Left lung (tissue), 4 donors: ENCODE measurements at regions not wholly inside any gene's neighbourhood (a gene's known extent, or its start where the extent isn't known, plus 50 kb on each side); places are given as distances from the start of the nearest gene placed in this dataset.

Source experiments
- ATAC-seq: fragments of 200-7000 bp; cut with Tn5 transposase; one replicate; pipeline ENCODE4 v1.9.1; 2020; ENCODE audit warnings: moderate library complexity
- DNase-seq, 4 donors: peaks; one replicate each; pipeline ENCODE4 v3.0.0-alpha.2; 2013 to 2020
- H3K27ac ChIP-seq, 2 donors: fragments of 200-600 bp; sonication (generic) in 1 of 2; one replicate each; pipeline versions ENCODE4 v1.5.0 to v1.8.0; 2020 to 2021
- H3K27me3 ChIP-seq, 2 donors: fragments of 200-600 bp; sonication (generic) in 1 of 2; one replicate each; pipeline versions ENCODE4 v1.5.0 to v1.8.0; 2020 to 2021
- H3K36me3 ChIP-seq, 2 donors: fragments of 200-600 bp; sonication (generic) in 1 of 2; one replicate each; pipeline versions ENCODE4 v1.5.0 to v1.8.0; 2020 to 2021
- H3K4me1 ChIP-seq, 2 donors: fragments of 200-600 bp; one replicate each; pipeline ENCODE4 v1.8.0; 2021
- H3K4me3 ChIP-seq, 2 donors: fragments of 200-600 bp; sonication (generic) in 1 of 2; one replicate each; pipeline versions ENCODE4 v1.5.0 to v1.8.0; 2020 to 2021; ENCODE audit warnings: mild to moderate bottlenecking in 1 of 2
- H3K9me3 ChIP-seq, 2 donors: fragments of 200-600 bp; sonication (generic) in 1 of 2; one replicate each; pipeline versions ENCODE4 v1.5.0 to v1.8.0; 2020 to 2021
- CTCF ChIP-seq, 2 donors: fragments of 200-600 bp; sonication (generic) in 1 of 2; IDR thresholded peaks; one replicate each; pipeline versions ENCODE4 v1.5.0 to v1.8.0; 2021; ENCODE audit warnings: antibody characterized with exemption in 2 of 2
- intact Hi-C, 2 donors: fragments of 100-400 bp; cut with DNase I; formaldehyde crosslinking; loops; one replicate each; pipeline versions ENCODE4 v1.11.2 to v1.14.2; 2022
- donor health status: DM: no; HTN: yes; CAD: no.
- donor health status: DM: no; HTN: no; CAD: no.

GRCh38 chr6:148616841-148617240, 130.0 kb upstream of the UST start:
- H3K4me1 ChIP-seq = no peaks in the 10 kb centered on the region

GRCh38 chr6:148617530-148617929, 129.3 kb upstream of the UST start:
- no peaks in the 10 kb centered on the region for H3K9me3 ChIP-seq
- DNase-seq = no peak

More at GRCh38 chr6:148616841-148617240, 130.0 kb upstream of the UST start:
- ATAC-seq (no peak), DNase-seq (peak in 1 of 4 donors; percentile 26)
- Histone ChIP-seq H3K4me3 (no peak overlapping the region), H3K27me3 (no peaks in the 10 kb centered on the region), H3K9me3 (no peaks in the 10 kb centered on the region), H3K27ac (no peak overlapping the region), H3K36me3 (no peaks in the 10 kb centered on the region)
- TF ChIP-seq CTCF (IDR thresholded peaks at IDR 0.05) = no peak
- intact Hi-C loops = no loop called here

GRCh38 chr6:148619891-148620290, 126.9 kb upstream of the UST start:
- no peak overlapping the region for H3K27ac ChIP-seq
- H3K4me1 ChIP-seq = no peaks in the 10 kb centered on the region
- H3K36me3 ChIP-seq = no peaks in the 10 kb centered on the region
- DNase-seq (no peak), ATAC-seq (no peak)
- H3K27me3 ChIP-seq = no peaks in the 10 kb centered on the region
- no peak for TF ChIP-seq CTCF (IDR thresholded peaks at IDR 0.05)
- intact Hi-C loops = no loop called here
- H3K4me3 ChIP-seq = no peak overlapping the region
- H3K9me3 ChIP-seq = no peaks in the 10 kb centered on the region

More at GRCh38 chr6:148617530-148617929, 129.3 kb upstream of the UST start:
- Histone ChIP-seq H3K4me3 (no peak overlapping the region), H3K36me3 (no peaks in the 10 kb centered on the region), H3K27me3 (no peaks in the 10 kb centered on the region), H3K27ac (no peak overlapping the region), H3K4me1 (no peaks in the 10 kb centered on the region)
- no peak for ATAC-seq
- intact Hi-C loops = no loop called here
- no peak for TF ChIP-seq CTCF (IDR thresholded peaks at IDR 0.05)

GRCh38 chr6:148620579-148621298, 126.1 kb upstream of the UST start:
- Histone ChIP-seq H3K4me1 (peaks cover 0 to 2% of the 10 kb centered on the region in 2 donors), H3K9me3 (no peaks in the 10 kb centered on the region), H3K27me3 (no peaks in the 10 kb centered on the region), H3K4me3 (no peak overlapping the region), H3K27ac (no peak overlapping the region), H3K36me3 (no peaks in the 10 kb centered on the region)
- no peak for ATAC-seq
- TF ChIP-seq CTCF (IDR thresholded peaks at IDR 0.05) = no peak
- peak in 1 of 4 donors; percentile 9 for DNase-seq
- intact Hi-C loops = no loop called here

GRCh38 chr6:148625609-148626008, 121.2 kb upstream of the UST start:
- H3K4me3 ChIP-seq = no peak overlapping the region
- no peak overlapping the region for H3K27ac ChIP-seq
- ATAC-seq = no peak
- intact Hi-C loops = no loop called here
- no peaks in the 10 kb centered on the region for H3K36me3 ChIP-seq
- no peak for TF ChIP-seq CTCF (IDR thresholded peaks at IDR 0.05)
- peak in 1 of 4 donors; percentile 10 for DNase-seq
- H3K27me3 ChIP-seq = no peaks in the 10 kb centered on the region
- H3K4me1 ChIP-seq = peaks cover 0 to 12% of the 10 kb centered on the region in 2 donors
- H3K9me3 ChIP-seq = no peaks in the 10 kb centered on the region
